H1 (cell line): ENCODE measurements at regions not wholly inside any gene's neighbourhood (a gene's known extent, or its start where the extent isn't known, plus 50 kb on each side); places are given as distances from the start of the nearest gene placed in this dataset.

Source experiments
- CTCF ChIA-PET: fragments of 300-600 bp; sonication (Branson Sonifier 250); formaldehyde crosslinking; loops from one replicate; lab custom pipeline; 2021; ENCODE audit not compliant: partially characterized antibody; lab: Charles Lee
- POLR2A ChIA-PET: fragments of 300-600 bp; sonication (Branson Sonifier 250); formaldehyde crosslinking; loops from one replicate; lab custom pipeline; 2021; ENCODE audit warnings: inconsistent platforms; ENCODE audit not compliant: partially characterized antibody; lab: Charles Lee
- DNase-seq, 2 experiments: peaks; one replicate each; pipeline versions ENCODE4 v3.0.0 to v3.0.0-alpha.2; 2010 to 2022; ENCODE audit warnings: low spot score in 2 of 2, low read depth in 1 of 2, mixed read lengths in 1 of 2
- FAIRE-seq: peaks from 2 replicates; lab custom pipeline; 2011; peaks lifted over from hg19 to GRCh38; lab: Jason Lieb, UNC
- H2AFZ ChIP-seq: 2 replicates; pipeline ENCODE4 v1.8.1; 2012; ENCODE audit warnings: low read length, inconsistent platforms
- H2AK5ac ChIP-seq: 2 replicates; pipeline ENCODE4 v1.6.1; 2013; ENCODE audit warnings: low read depth, low read length
- H2BK120ac ChIP-seq: replicated peaks from 2 replicates; pipeline ENCODE3; 2013; ENCODE audit warnings: low read depth, low read length, inconsistent platforms
- H2BK12ac ChIP-seq: 2 replicates; pipeline ENCODE4 v1.6.1; 2013; ENCODE audit warnings: low read depth, low read length
- H2BK15ac ChIP-seq: 2 replicates; pipeline ENCODE4 v1.6.1; 2013; ENCODE audit warnings: low read length
- H2BK20ac ChIP-seq: 2 replicates; pipeline ENCODE4 v1.6.1; 2013; ENCODE audit warnings: low read length
- H2BK5ac ChIP-seq: 2 replicates; pipeline ENCODE4 v1.6.1; 2013; ENCODE audit warnings: low read depth, low read length
- H3K14ac ChIP-seq: 2 replicates; pipeline ENCODE4 v1.6.1; 2013; ENCODE audit warnings: inconsistent platforms; ENCODE audit not compliant: insufficient read length
- H3K18ac ChIP-seq: 2 replicates; pipeline ENCODE4 v1.6.1; 2013; ENCODE audit warnings: low read length; ENCODE audit errors: extremely low read depth
- H3K23ac ChIP-seq: 2 replicates; pipeline ENCODE4 v1.6.1; 2013; ENCODE audit warnings: inconsistent platforms; ENCODE audit not compliant: insufficient read length
- H3K23me2 ChIP-seq: 2 replicates; pipeline ENCODE4 v1.6.1; 2013; ENCODE audit warnings: low read depth, low read length
- H3K27ac ChIP-seq: 2 replicates; pipeline ENCODE4 v1.6.1; 2011; ENCODE audit warnings: low read depth, low read length, inconsistent platforms
- H3K27me3 ChIP-seq, 4 experiments: replicated peaks in 1 of 4; 1 replicate in 1 of 4; 2 replicates in 3 of 4; pipeline versions ENCODE4 v1.6.1 to v1.8.1; 2011 to 2013; ENCODE audit warnings: low read length in 3 of 4, mild to moderate bottlenecking in 3 of 4, inconsistent platforms in 2 of 4, mixed read lengths in 2 of 4, moderate library complexity in 1 of 4; ENCODE audit not compliant: control insufficient read depth in 3 of 4, insufficient read depth in 3 of 4; ENCODE audit errors: extremely low read depth in 1 of 4
- H3K36me3 ChIP-seq, 4 experiments: 2 replicates each; pipeline versions ENCODE4 v1.6.1 to v1.8.1; 2011 to 2013; ENCODE audit warnings: mild to moderate bottlenecking in 4 of 4, low read length in 3 of 4, moderate library complexity in 2 of 4, control low read depth in 1 of 4, inconsistent platforms in 1 of 4; ENCODE audit not compliant: insufficient read depth in 4 of 4, control insufficient read depth in 2 of 4
- H3K4ac ChIP-seq: replicated peaks from 2 replicates; pipeline ENCODE3; 2013; ENCODE audit warnings: low read length, low read depth, mixed read lengths, inconsistent platforms; ENCODE audit not compliant: insufficient read length
- H3K4me1 ChIP-seq, 4 experiments: replicated peaks in 1 of 4; 1 replicate in 1 of 4; 2 replicates in 3 of 4; pipeline versions ENCODE4 v1.6.1 to v1.8.1; 2011 to 2013; ENCODE audit warnings: low read length in 3 of 4, inconsistent platforms in 2 of 4, mixed read lengths in 1 of 4; ENCODE audit not compliant: insufficient read depth in 4 of 4, control insufficient read depth in 3 of 4
- H3K4me2 ChIP-seq, 2 experiments: 2 replicates each; pipeline versions ENCODE4 v1.6.1 to v1.8.1; 2011 to 2013; ENCODE audit warnings: low read depth in 2 of 2, low read length in 2 of 2, control low read depth in 1 of 2, inconsistent platforms in 1 of 2, mild to moderate bottlenecking in 1 of 2; ENCODE audit not compliant: insufficient read depth in 1 of 2
- H3K4me3 ChIP-seq, 4 experiments: fragments of 200-600, 300-600 bp in 1 of 4; sonication (generic), shearing (Covaris generic), sonication (Bioruptor Twin) in 1 of 4; 2 replicates each; pipeline versions ENCODE4 v1.5.1 to v1.8.1; 2011 to 2016; ENCODE audit warnings: low read length in 4 of 4, low read depth in 3 of 4, control low read depth in 2 of 4, inconsistent platforms in 2 of 4, mild to moderate bottlenecking in 2 of 4, mixed read lengths in 1 of 4, moderate library complexity in 1 of 4; ENCODE audit not compliant: insufficient read depth in 2 of 4; ENCODE audit errors: extremely low read depth in 1 of 4
- H3K56ac ChIP-seq: replicated peaks from 2 replicates; pipeline ENCODE3; 2013; ENCODE audit warnings: low read depth, mild to moderate bottlenecking, mixed read lengths, low read length, inconsistent platforms; ENCODE audit not compliant: insufficient read length
- H3K79me1 ChIP-seq: 2 replicates; pipeline ENCODE4 v1.6.1; 2013; ENCODE audit warnings: low read depth, low read length, control low read depth
- H3K79me2 ChIP-seq, 2 experiments: 2 replicates each; pipeline versions ENCODE4 v1.6.1 to v1.8.1; 2012 to 2013; ENCODE audit warnings: low read length in 2 of 2, mild to moderate bottlenecking in 2 of 2, inconsistent platforms in 1 of 2; ENCODE audit not compliant: insufficient read depth in 2 of 2, control insufficient read depth in 1 of 2
- H3K9ac ChIP-seq, 4 experiments: replicated peaks in 1 of 4; 1 replicate in 1 of 4; 2 replicates in 3 of 4; pipeline versions ENCODE4 v1.6.1 to v1.8.1; 2011 to 2013; ENCODE audit warnings: low read depth in 3 of 4, low read length in 3 of 4, control low read depth in 2 of 4, mild to moderate bottlenecking in 2 of 4, moderate library complexity in 2 of 4, inconsistent platforms in 1 of 4; ENCODE audit errors: extremely low read depth in 1 of 4
- H3K9me3 ChIP-seq, 2 experiments: 2 replicates each; pipeline versions ENCODE4 v1.6.1 to v1.8.1; 2012 to 2013; ENCODE audit warnings: mild to moderate bottlenecking in 2 of 2, moderate library complexity in 2 of 2, control low read depth in 1 of 2, inconsistent platforms in 1 of 2, low read depth in 1 of 2, low read length in 1 of 2, mixed read lengths in 1 of 2; ENCODE audit not compliant: insufficient read depth in 2 of 2
- H4K20me1 ChIP-seq, 2 experiments: replicated peaks in 1 of 2; 2 replicates each; pipeline versions ENCODE3 to v1.8.1; 2011 to 2013; ENCODE audit warnings: inconsistent platforms in 2 of 2, low read length in 2 of 2, mild to moderate bottlenecking in 1 of 2; ENCODE audit not compliant: insufficient read depth in 2 of 2, control insufficient read depth in 1 of 2
- H4K5ac ChIP-seq: 2 replicates; pipeline ENCODE4 v1.6.1; 2013; ENCODE audit warnings: low read length, low read depth, mixed read lengths, inconsistent platforms; ENCODE audit not compliant: insufficient read length
- H4K8ac ChIP-seq: 2 replicates; pipeline ENCODE4 v1.8.0; 2013; ENCODE audit warnings: mild to moderate bottlenecking, moderate library complexity, low read length, inconsistent platforms; ENCODE audit not compliant: insufficient read depth; ENCODE audit errors: extremely low read depth
- H4K91ac ChIP-seq: replicated peaks from 2 replicates; pipeline ENCODE3; 2013; ENCODE audit warnings: low read length, mixed read lengths, inconsistent platforms; ENCODE audit not compliant: insufficient read length
- CREB1 ChIP-seq: IDR thresholded peaks from 2 replicates; pipeline ENCODE4 v1.6.1; 2012; ENCODE audit warnings: inconsistent platforms
- E2F6 ChIP-seq: IDR thresholded peaks from 2 replicates; pipeline ENCODE4 v1.6.1; 2012; ENCODE audit warnings: inconsistent platforms
- EP300 ChIP-seq, 2 experiments: IDR thresholded peaks; 1 replicate in 1 of 2; 2 replicates in 1 of 2; pipeline ENCODE4 v1.6.1; 2011 to 2012; ENCODE audit warnings: low read depth in 2 of 2, low read length in 2 of 2, mild to moderate bottlenecking in 2 of 2, borderline replicate concordance in 1 of 2, inconsistent platforms in 1 of 2, moderate library complexity in 1 of 2
- HDAC6 ChIP-seq: IDR thresholded peaks from one replicate; pipeline ENCODE4 v1.7.1; 2012; ENCODE audit warnings: low read depth, mild to moderate bottlenecking, inconsistent platforms, low read length, moderate library complexity
- JUND ChIP-seq: IDR thresholded peaks from 2 replicates; pipeline ENCODE4 v1.6.1; 2011; ENCODE audit warnings: mild to moderate bottlenecking, improper control_type of control experiment, low read length
- POLR2A ChIP-seq, 2 experiments: IDR thresholded peaks; 1 replicate in 1 of 2; 2 replicates in 1 of 2; pipeline ENCODE4 v1.6.1; 2011; ENCODE audit warnings: low read depth in 2 of 2, low read length in 2 of 2, mild to moderate bottlenecking in 2 of 2; ENCODE audit errors: control extremely low read depth in 1 of 2
- RFX5 ChIP-seq: IDR thresholded peaks from 2 replicates; pipeline ENCODE4 v1.6.1; 2011; ENCODE audit warnings: low read depth, low read length, improper control_type of control experiment, borderline replicate concordance
- RXRA ChIP-seq: IDR thresholded peaks from 2 replicates; pipeline ENCODE4 v1.6.1; 2011; ENCODE audit warnings: low read depth, mild to moderate bottlenecking, low read length, moderate library complexity; ENCODE audit not compliant: insufficient read depth
- SAP30 ChIP-seq: fragments of 300-600 bp; sonication (generic); IDR thresholded peaks from 2 replicates; pipeline ENCODE4 v1.7.1; 2012; ENCODE audit warnings: low read length, moderate library complexity, mild to moderate bottlenecking, inconsistent platforms; ENCODE audit not compliant: insufficient read depth, insufficient replicate concordance
- ZNF274 ChIP-seq: IDR thresholded peaks from 2 replicates; pipeline ENCODE4 v1.7.0; 2012; ENCODE audit warnings: low read length, borderline replicate concordance; ENCODE audit errors: extremely low read depth
- WGBS, 2 experiments: shearing (Covaris generic) in 1 of 2; methylation state at CpG; one replicate each; pipeline versions ENCODE4 v1.1.6 to v1.1.7; 2013 to 2015; ENCODE audit warnings: low lambda C conversion rate in 2 of 2, mixed read lengths in 2 of 2, inconsistent platforms in 1 of 2, low coverage in 1 of 2, missing lambda C conversion rate in 1 of 2; ENCODE audit not compliant: insufficient replicate concordance in 2 of 2, insufficient coverage in 1 of 2, insufficient read length in 1 of 2; ENCODE audit errors: extremely low coverage in 1 of 2, missing lambda C conversion rate in 1 of 2; 5-methylcytosine and 5-hydroxymethylcytosine counted together

- Histone ChIP-seq H3K23ac (no peak overlapping the region), H3K27me3 (no peaks in the 10 kb centered on the region), H4K8ac (no peak overlapping the region), H3K36me3 (no peaks in the 10 kb centered on the region), H3K56ac (no peak overlapping the region), H3K79me2 (no peaks in the 10 kb centered on the region), H3K79me1 (no peaks in the 10 kb centered on the region), H2BK120ac (no peak overlapping the region), H3K4ac (no peak overlapping the region), H4K5ac (no peak overlapping the region), H2BK12ac (no peak overlapping the region), H3K18ac (no peak overlapping the region), H4K20me1 (no peaks in the 10 kb centered on the region), H2BK5ac (no peak overlapping the region), H3K27ac (no peak overlapping the region), H2BK20ac (no peak overlapping the region), H3K14ac (no peak overlapping the region), H2BK15ac (no peak overlapping the region), H3K4me1 (no peaks in the 10 kb centered on the region), H4K91ac (no peak overlapping the region), H3K4me2 (no peak overlapping the region), H2AK5ac (no peak overlapping the region), H3K23me2 (no peaks in the 10 kb centered on the region), H3K9ac (no peak overlapping the region), H3K9me3 (no peaks in the 10 kb centered on the region), H2AFZ (no peak overlapping the region), H3K4me3 (no peak overlapping the region)
- FAIRE-seq (no peak), DNase-seq (no peak)
- ChIA-PET CTCF (interaction anchor here (0.9 to 1.1 kb wide), 2 partner anchors 33 to 69 kb away, joined by 3 read pairs; no protein-coding TSS in a partner anchor), POLR2A (no interaction called here)
- no peak for TF ChIP-seq ZNF274
- no peak for TF ChIP-seq RFX5
- no peak for TF ChIP-seq EP300 (IDR thresholded peaks at IDR 0.05; ENCODE audit: borderline replicate concordance in 1 of 2, low read depth in 2 of 2, low read length in 2 of 2)
- TF ChIP-seq RXRA: no peak
- no peak for TF ChIP-seq SAP30
- no peak for TF ChIP-seq CREB1
- TF ChIP-seq JUND: no peak
- TF ChIP-seq HDAC6: no peak
- no peak for TF ChIP-seq POLR2A (IDR thresholded peaks at IDR 0.05; ENCODE audit: control extremely low read depth in 1 of 2, low read depth in 2 of 2, low read length in 2 of 2)
- TF ChIP-seq E2F6: no peak
- 93% methylated on average over 1 of the region's 1 CpG; no CpG with 5 or more reads in 1 of the 2 experiments for WGBS, 2 experiments
These were observed 55.4 kb upstream of the SLC10A7 start for GRCh38 chr4:146577111-146577510.
